B cell (primary cell): ENCODE measurements at regions not wholly inside any gene's neighbourhood (a gene's known extent, or its start where the extent isn't known, plus 50 kb on each side); places are given as distances from the start of the nearest gene placed in this dataset.

Experiments
- EZH2 ChIP-seq: IDR thresholded peaks from 2 replicates; pipeline ENCODE4 v1.6.1; 2012; ENCODE audit warnings: borderline replicate concordance, low read depth, mild to moderate bottlenecking, moderate library complexity, low read length; ENCODE audit not compliant: insufficient read depth, poor library complexity, severe bottlenecking
- TF ChIP-seq, protein P1 (sequence below): fragments of 200-600 bp; IDR thresholded peaks from one replicate; pipeline ENCODE4 v1.8.0; 2022; ENCODE audit warnings: antibody characterized with exemption, mild to moderate bottlenecking

DNA sequence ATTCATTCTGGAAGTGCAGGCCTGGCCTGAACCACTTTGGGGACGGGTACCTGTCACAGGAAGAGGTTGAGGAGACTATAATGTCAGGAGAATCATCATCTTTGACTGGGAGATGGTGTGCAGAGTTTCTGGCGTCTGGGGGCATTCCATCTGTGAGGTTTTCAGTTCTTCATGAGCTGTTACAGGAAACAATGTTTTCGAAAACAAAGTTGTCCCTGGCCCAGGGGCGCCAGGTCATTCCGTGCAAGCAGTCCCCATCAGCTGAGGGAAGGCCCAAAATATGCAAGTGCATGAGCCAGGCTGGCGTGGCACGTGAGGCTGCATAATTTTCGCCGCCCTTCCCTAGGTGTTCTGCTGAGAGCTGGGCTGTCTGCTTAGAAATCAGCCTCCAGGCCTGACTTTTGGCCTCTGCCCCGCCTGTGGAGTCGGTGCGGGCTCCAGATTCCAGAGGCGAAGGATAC is 68.4 kb upstream of the ATP5PO start:
- TF ChIP-seq, protein P1, sequence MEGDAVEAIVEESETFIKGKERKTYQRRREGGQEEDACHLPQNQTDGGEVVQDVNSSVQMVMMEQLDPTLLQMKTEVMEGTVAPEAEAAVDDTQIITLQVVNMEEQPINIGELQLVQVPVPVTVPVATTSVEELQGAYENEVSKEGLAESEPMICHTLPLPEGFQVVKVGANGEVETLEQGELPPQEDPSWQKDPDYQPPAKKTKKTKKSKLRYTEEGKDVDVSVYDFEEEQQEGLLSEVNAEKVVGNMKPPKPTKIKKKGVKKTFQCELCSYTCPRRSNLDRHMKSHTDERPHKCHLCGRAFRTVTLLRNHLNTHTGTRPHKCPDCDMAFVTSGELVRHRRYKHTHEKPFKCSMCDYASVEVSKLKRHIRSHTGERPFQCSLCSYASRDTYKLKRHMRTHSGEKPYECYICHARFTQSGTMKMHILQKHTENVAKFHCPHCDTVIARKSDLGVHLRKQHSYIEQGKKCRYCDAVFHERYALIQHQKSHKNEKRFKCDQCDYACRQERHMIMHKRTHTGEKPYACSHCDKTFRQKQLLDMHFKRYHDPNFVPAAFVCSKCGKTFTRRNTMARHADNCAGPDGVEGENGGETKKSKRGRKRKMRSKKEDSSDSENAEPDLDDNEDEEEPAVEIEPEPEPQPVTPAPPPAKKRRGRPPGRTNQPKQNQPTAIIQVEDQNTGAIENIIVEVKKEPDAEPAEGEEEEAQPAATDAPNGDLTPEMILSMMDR: no peak
- TF ChIP-seq EZH2: no peak
